Activated CD8-positive, alpha-beta T cell treated with anti-CD3 and anti-CD28 coated beads, Interleukin-2, amount 10 ng/mL, durations not matched to agents 7 days and 5 days (primary cell): ENCODE measurements at regions not wholly inside any gene's neighbourhood (a gene's known extent, or its start where the extent isn't known, plus 50 kb on each side); places are given as distances from the start of the nearest gene placed in this dataset.

ENCODE experiments used
- ATAC-seq: fragments of 150-1000 bp; cut with Tn5 transposase; one replicate; pipeline ENCODE4 v1.10.0; 2021; ENCODE audit warnings: moderate library complexity
- CTCF ChIA-PET: fragments of 350-600 bp; sonication (Branson Sonifier 250); formaldehyde crosslinking; loops from one replicate; lab custom pipeline; 2021; ENCODE audit warnings: antibody characterized with exemption; lab: Charles Lee
- POLR2A ChIA-PET: fragments of 350-600 bp; sonication (Branson Sonifier 250); formaldehyde crosslinking; loops from one replicate; lab custom pipeline; 2021; ENCODE audit warnings: antibody characterized with exemption; lab: Charles Lee
- DNase-seq: peaks from one replicate; pipeline ENCODE4 v3.0.0-alpha.2; 2020
- H3K27ac Mint-ChIP-seq: one replicate; pipeline ENCODE4 v1.8.0; 2021; ENCODE audit warnings: mild to moderate bottlenecking, mixed read lengths
- H3K27me3 Mint-ChIP-seq: one replicate; pipeline ENCODE4 v1.8.0; 2021; ENCODE audit warnings: low read depth, mixed read lengths
- H3K36me3 Mint-ChIP-seq: one replicate; pipeline ENCODE4 v1.8.0; 2021; ENCODE audit warnings: low read depth, mixed read lengths
- H3K4me1 Mint-ChIP-seq: one replicate; pipeline ENCODE4 v1.8.0; 2021; ENCODE audit warnings: low read depth, mixed read lengths
- H3K4me3 Mint-ChIP-seq: one replicate; pipeline ENCODE4 v1.8.0; 2021; ENCODE audit warnings: mild to moderate bottlenecking, mixed read lengths
- H3K9me3 Mint-ChIP-seq: one replicate; pipeline ENCODE4 v1.8.0; 2022; ENCODE audit warnings: mixed read lengths; ENCODE audit not compliant: insufficient read depth

DNA sequence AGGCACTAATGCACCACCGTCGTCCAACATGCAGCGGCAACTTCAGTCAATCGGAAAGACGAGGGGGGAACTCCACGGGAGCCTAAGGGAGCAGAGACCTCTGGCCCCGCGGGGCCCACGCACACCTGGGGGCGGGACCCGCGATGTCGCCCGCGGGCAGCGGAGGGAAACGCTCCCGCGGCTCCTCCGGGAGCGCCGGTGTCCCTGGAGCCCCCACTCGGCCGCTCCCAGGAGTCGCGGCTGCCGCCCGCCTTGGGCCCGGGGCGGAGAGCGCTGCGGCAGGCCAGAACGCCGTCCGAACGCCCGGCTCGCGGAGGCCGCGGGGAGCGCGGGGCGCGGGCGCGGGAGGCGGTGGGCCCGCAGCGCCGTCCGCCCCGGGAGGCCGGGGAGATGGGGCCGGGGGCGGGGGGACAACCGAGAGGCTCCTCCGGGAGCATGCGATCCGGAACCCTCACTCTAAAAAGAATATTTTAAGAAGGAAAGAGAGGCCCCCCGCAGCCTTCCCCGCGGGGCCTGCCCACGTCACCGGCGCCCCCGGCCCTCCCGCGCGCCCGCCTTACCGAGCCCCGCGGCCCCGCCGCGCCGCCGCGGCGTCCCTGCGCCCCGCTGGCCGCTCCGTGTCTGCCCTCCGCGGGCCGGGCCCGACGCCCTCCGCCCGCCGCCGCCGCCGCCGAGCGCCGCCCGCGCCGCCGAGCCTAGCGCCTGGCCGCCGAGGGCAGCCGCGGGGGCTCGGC, 86.6 kb upstream of the ARHGAP32 start:
- peaks cover 19% of the 10 kb centered on the region for H3K4me1 Mint-ChIP-seq
- no peaks in the 10 kb centered on the region for H3K36me3 Mint-ChIP-seq
- DNase-seq (no peak), ATAC-seq (peak; percentile 28)
- POLR2A ChIA-PET: no interaction called here
- CTCF ChIA-PET: no interaction called here
- H3K27ac Mint-ChIP-seq: peak overlapping the region; percentile 46
- no peaks in the 10 kb centered on the region for H3K9me3 Mint-ChIP-seq
- H3K4me3 Mint-ChIP-seq: peak overlapping the region; percentile 74
- peaks cover 13% of the 10 kb centered on the region for H3K27me3 Mint-ChIP-seq

DNA sequence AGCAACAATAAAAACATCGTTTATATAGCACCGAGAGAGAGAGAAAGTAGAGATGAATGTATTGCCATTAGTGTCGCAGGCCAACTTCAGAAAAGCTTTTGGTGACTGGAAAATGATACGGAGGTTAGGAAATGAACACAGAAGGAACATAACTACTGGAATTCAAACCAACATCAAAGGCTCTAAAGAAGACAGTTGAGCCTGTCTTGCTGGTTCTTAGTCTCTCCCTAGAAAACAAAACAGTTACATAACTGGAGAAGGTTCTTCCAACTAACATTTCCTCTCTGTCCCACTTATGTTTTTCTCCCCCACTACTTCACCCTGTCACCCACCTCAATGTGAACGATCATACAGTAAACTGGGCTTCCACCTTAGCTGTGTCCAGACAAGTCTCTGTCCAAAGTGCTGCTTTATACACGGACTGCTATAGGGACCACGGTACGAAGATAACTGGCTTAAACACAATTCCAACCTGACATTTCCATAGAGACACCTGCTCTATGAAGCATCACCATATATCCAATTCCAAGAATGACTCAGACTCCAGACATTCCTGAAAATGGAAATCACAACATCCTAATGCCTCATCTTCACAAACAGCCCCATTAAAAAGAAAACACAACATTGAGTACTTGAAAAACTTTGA, 85.2 kb upstream of the ARHGAP32 start:
- ATAC-seq: no peak
- H3K27ac Mint-ChIP-seq: no peak overlapping the region
- CTCF ChIA-PET: no interaction called here
- no peaks in the 10 kb centered on the region for H3K9me3 Mint-ChIP-seq
- peaks cover 19% of the 10 kb centered on the region for H3K4me1 Mint-ChIP-seq
- DNase-seq: no peak
- no peak overlapping the region for H3K4me3 Mint-ChIP-seq
- peaks cover 13% of the 10 kb centered on the region for H3K27me3 Mint-ChIP-seq
- POLR2A ChIA-PET: no interaction called here
- no peaks in the 10 kb centered on the region for H3K36me3 Mint-ChIP-seq

GRCh38 chr11:129275828-129276227, 83.7 kb upstream of the ARHGAP32 start:
- Mint-ChIP-seq H3K36me3 (no peaks in the 10 kb centered on the region), H3K4me1 (peaks cover 15% of the 10 kb centered on the region), H3K27ac (no peak overlapping the region), H3K9me3 (no peaks in the 10 kb centered on the region), H3K4me3 (no peak overlapping the region), H3K27me3 (peaks cover 13% of the 10 kb centered on the region)
- no peak for ATAC-seq
- ChIA-PET POLR2A (no interaction called here), CTCF (interaction anchor here (0.6 kb wide), 1 partner anchor 107 kb away, joined by 3 read pairs; no protein-coding TSS in a partner anchor)
- no peak for DNase-seq

GRCh38 chr11:129273944-129274711, 82.0 kb upstream of the ARHGAP32 start:
- DNase-seq (no peak), ATAC-seq (no peak)
- ChIA-PET POLR2A (no interaction called here), CTCF (no interaction called here)
- Mint-ChIP-seq H3K36me3 (no peaks in the 10 kb centered on the region), H3K4me1 (peaks cover 4% of the 10 kb centered on the region), H3K9me3 (no peaks in the 10 kb centered on the region), H3K4me3 (no peak overlapping the region), H3K27ac (no peak overlapping the region), H3K27me3 (peaks cover 13% of the 10 kb centered on the region)

GRCh38 chr11:129273322-129273721, 81.2 kb upstream of the ARHGAP32 start:
- DNase-seq (no peak), ATAC-seq (no peak)
- Mint-ChIP-seq H3K4me1 (peaks cover 3% of the 10 kb centered on the region), H3K27me3 (peaks cover 13% of the 10 kb centered on the region), H3K36me3 (no peaks in the 10 kb centered on the region), H3K27ac (no peak overlapping the region), H3K4me3 (no peak overlapping the region), H3K9me3 (no peaks in the 10 kb centered on the region)
- ChIA-PET POLR2A (no interaction called here), CTCF (no interaction called here)

DNA sequence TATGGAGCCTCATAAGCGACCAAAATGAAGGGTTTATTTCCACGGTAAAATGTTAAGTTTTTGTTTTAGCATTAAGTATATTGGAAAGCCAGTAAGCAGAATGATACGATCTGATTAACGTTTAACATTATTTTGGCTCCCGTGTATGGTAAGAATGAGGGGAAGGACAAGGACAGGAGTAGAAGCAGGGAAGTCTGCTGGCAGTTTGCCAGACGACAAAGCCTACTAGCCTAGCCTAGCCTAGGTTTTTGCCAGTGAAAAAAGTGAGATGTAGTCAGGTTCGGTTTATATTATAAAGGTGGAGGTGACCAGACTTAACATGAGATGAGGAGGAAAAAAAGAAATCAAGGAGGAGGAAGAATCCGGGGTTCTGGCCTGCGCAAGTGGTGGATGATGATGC, 78.9 kb upstream of the ARHGAP32 start:
- CTCF ChIA-PET: no interaction called here
- DNase-seq (no peak), ATAC-seq (no peak)
- Mint-ChIP-seq H3K4me1 (no peaks in the 10 kb centered on the region), H3K36me3 (no peaks in the 10 kb centered on the region), H3K4me3 (no peak overlapping the region), H3K9me3 (no peaks in the 10 kb centered on the region), H3K27ac (no peak overlapping the region), H3K27me3 (no peaks in the 10 kb centered on the region)
- POLR2A ChIA-PET: no interaction called here

DNA sequence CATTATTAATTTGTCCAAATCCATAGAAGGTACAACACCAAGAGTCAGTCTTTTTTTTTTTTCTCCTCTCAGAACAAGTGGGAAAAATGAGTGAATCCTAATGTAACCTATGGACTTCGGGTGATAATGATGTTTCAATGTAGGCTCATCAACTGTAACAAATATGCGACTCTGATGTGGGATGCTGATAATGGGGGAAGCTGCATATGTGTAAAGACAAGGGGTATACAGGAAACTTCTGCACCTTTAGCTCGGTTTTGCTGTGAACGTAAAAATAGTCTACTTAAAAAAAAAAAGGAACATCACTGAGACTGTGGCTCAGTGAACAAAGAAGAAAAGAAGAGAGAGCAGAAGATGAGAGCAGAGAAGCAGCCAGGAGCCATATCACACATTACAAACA, 78.3 kb upstream of the ARHGAP32 start:
- no peak overlapping the region for H3K27ac Mint-ChIP-seq
- H3K27me3 Mint-ChIP-seq: no peaks in the 10 kb centered on the region
- ATAC-seq: no peak
- no peak overlapping the region for H3K4me3 Mint-ChIP-seq
- H3K9me3 Mint-ChIP-seq: no peaks in the 10 kb centered on the region
- ChIA-PET POLR2A (no interaction called here), CTCF (no interaction called here)
- H3K36me3 Mint-ChIP-seq: no peaks in the 10 kb centered on the region
- no peak for DNase-seq
- no peaks in the 10 kb centered on the region for H3K4me1 Mint-ChIP-seq

DNA sequence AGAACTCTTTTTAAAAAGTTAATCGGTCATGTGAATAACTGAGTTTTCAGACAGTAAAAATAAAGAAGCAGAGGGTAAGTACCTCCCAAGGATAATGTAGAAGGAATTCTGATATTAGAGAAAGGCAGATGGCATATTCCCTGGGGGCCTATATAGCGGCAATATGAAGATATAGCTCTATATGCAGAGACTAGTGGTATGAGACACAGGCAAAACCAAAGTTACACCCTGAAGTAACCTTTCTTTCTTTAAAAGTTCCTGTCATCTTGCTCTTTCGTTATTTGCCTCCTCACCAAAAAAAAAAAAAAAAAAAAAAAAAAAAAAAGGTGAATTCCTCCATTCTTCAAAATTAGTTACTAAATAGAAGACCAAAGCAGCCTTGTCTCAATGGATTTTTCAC, 76.2 kb upstream of the ARHGAP32 start:
- no peak overlapping the region for H3K4me3 Mint-ChIP-seq
- CTCF ChIA-PET: no interaction called here
- H3K9me3 Mint-ChIP-seq: no peaks in the 10 kb centered on the region
- no peak overlapping the region for H3K27ac Mint-ChIP-seq
- DNase-seq (no peak), ATAC-seq (no peak)
- POLR2A ChIA-PET: no interaction called here
- no peaks in the 10 kb centered on the region for H3K4me1 Mint-ChIP-seq
- no peaks in the 10 kb centered on the region for H3K36me3 Mint-ChIP-seq
- H3K27me3 Mint-ChIP-seq: no peaks in the 10 kb centered on the region

DNA sequence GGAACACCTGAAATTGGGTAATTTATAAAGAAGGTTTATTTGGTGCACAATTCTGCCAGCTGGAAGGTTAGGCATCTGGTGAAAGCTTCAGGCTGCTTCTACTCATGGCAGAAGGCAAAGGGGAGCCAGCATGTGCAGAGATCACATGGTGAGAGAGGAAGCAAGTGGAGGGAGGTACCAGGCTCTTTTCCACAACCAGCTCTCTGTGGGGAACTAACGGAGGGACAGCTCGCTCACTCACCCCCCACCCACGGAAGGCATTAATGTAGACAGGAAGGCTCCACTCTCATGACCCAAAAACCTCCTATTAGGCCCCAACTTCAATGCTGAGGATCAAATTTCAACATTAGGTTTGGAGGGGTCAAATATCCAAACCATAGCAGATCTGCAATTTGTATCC, 75.6 kb upstream of the ARHGAP32 start:
- no peak overlapping the region for H3K27ac Mint-ChIP-seq
- POLR2A ChIA-PET: no interaction called here

GRCh38 chr11:129266536-129266935, 74.4 kb upstream of the ARHGAP32 start:
- no peaks in the 10 kb centered on the region for H3K4me1 Mint-ChIP-seq
- no peaks in the 10 kb centered on the region for H3K9me3 Mint-ChIP-seq
- ATAC-seq (no peak), DNase-seq (no peak)
- no peaks in the 10 kb centered on the region for H3K36me3 Mint-ChIP-seq
- no peak overlapping the region for H3K27ac Mint-ChIP-seq
- no peak overlapping the region for H3K4me3 Mint-ChIP-seq
- POLR2A ChIA-PET: interaction anchor here (0.6 kb wide), 1 partner anchor 18 kb away, joined by 3 read pairs; no protein-coding TSS in a partner anchor
- CTCF ChIA-PET: interaction anchor here (0.8 kb wide), 1 partner anchor 10 kb away, joined by 3 read pairs; no protein-coding TSS in a partner anchor
- no peaks in the 10 kb centered on the region for H3K27me3 Mint-ChIP-seq

More for the DNA sequence above, 75.6 kb upstream of the ARHGAP32 start:
- DNase-seq (no peak), ATAC-seq (no peak)
- Mint-ChIP-seq H3K4me3 (no peak overlapping the region), H3K27me3 (no peaks in the 10 kb centered on the region), H3K9me3 (no peaks in the 10 kb centered on the region), H3K4me1 (no peaks in the 10 kb centered on the region), H3K36me3 (no peaks in the 10 kb centered on the region)
- CTCF ChIA-PET: no interaction called here

- Mint-ChIP-seq H3K4me3 (no peak overlapping the region), H3K4me1 (no peaks in the 10 kb centered on the region), H3K27ac (no peak overlapping the region), H3K36me3 (no peaks in the 10 kb centered on the region), H3K9me3 (no peaks in the 10 kb centered on the region), H3K27me3 (no peaks in the 10 kb centered on the region)
- DNase-seq (no peak), ATAC-seq (no peak)
- POLR2A ChIA-PET: no interaction called here
- CTCF ChIA-PET: interaction anchor here (0.8 kb wide), 1 partner anchor 11 kb away, joined by 3 read pairs; no protein-coding TSS in a partner anchor
Measured at GRCh38 chr11:129265125-129265788, 73.1 kb upstream of the ARHGAP32 start.
